Sigmoid colon (tissue), 3 donors: ENCODE measurements at regions not wholly inside any gene's neighbourhood (a gene's known extent, or its start where the extent isn't known, plus 50 kb on each side); places are given as distances from the start of the nearest gene placed in this dataset.

Experiments used
- CTCF ChIP-seq, 4 experiments: fragments of 450-650 bp in 3 of 4; fragments of 200-600 bp in 1 of 4; IDR thresholded peaks; one replicate each; pipeline ENCODE4 v1.5.1; 2016 to 2019; ENCODE audit warnings: antibody characterized with exemption in 4 of 4, mild to moderate bottlenecking in 3 of 4, moderate library complexity in 2 of 4
- POLR2A ChIP-seq, 2 donors: fragments of 450-650 bp; IDR thresholded peaks; one replicate each; pipeline ENCODE4 v1.6.1; 2016; ENCODE audit warnings: antibody characterized with exemption in 2 of 2, mild to moderate bottlenecking in 2 of 2, moderate library complexity in 2 of 2

- no peak for TF ChIP-seq CTCF (IDR thresholded peaks at IDR 0.05)
- TF ChIP-seq POLR2A (IDR thresholded peaks at IDR 0.05): no peak
Observed at GRCh38 chr5:10059980-10060379, 189.7 kb downstream of the ATPSCKMT start.
